ENCODE measurements at regions not wholly inside any gene's neighbourhood (a gene's known extent, or its start where the extent isn't known, plus 50 kb on each side); places are given as distances from the start of the nearest gene placed in this dataset.

GRCh38 chr12:75711271-75711670, 199.9 kb upstream of the KRR1 start:
- Histone ChIP-seq H3K4me3 (replicated peaks; ENCODE audit: insufficient read depth, low read length) (no peak overlapping the region), H3K27ac (replicated peaks) (no peak overlapping the region), H3K27me3 (ENCODE audit: insufficient read depth, poor library complexity, severe bottlenecking) (no peaks in the 10 kb centered on the region)
- no peak for TF ChIP-seq CTCF (IDR thresholded peaks at IDR 0.05; ENCODE audit: insufficient read depth, low read length)
- TF ChIP-seq GABPA (IDR thresholded peaks at IDR 0.05; ENCODE audit: low read depth) = no peak
- TF ChIP-seq SPI1 (IDR thresholded peaks at IDR 0.05; ENCODE audit: borderline replicate concordance, low read depth) = no peak
- no peak for TF ChIP-seq REST (IDR thresholded peaks at IDR 0.05; ENCODE audit: insufficient replicate concordance, low read depth)
- TF ChIP-seq POLR2AphosphoS5 (IDR thresholded peaks at IDR 0.05; ENCODE audit: low read depth) = no peak
- no peak for DNase-seq (ENCODE audit: low read depth in 1 of 2, low spot score in 1 of 2)

GRCh38 chr12:75710361-75711069, 199.1 kb upstream of the KRR1 start:
- TF ChIP-seq REST (IDR thresholded peaks at IDR 0.05; ENCODE audit: insufficient replicate concordance, low read depth) = no peak
- no peak for TF ChIP-seq SPI1 (IDR thresholded peaks at IDR 0.05; ENCODE audit: borderline replicate concordance, low read depth)
- TF ChIP-seq GABPA (IDR thresholded peaks at IDR 0.05; ENCODE audit: low read depth) = no peak
- no peak for TF ChIP-seq POLR2AphosphoS5 (IDR thresholded peaks at IDR 0.05; ENCODE audit: low read depth)
- TF ChIP-seq CTCF (IDR thresholded peaks at IDR 0.05; ENCODE audit: insufficient read depth, low read length) = no peak
- DNase-seq (ENCODE audit: low read depth in 1 of 2, low spot score in 1 of 2) = no peak
- Histone ChIP-seq H3K4me3 (replicated peaks; ENCODE audit: insufficient read depth, low read length) (no peak overlapping the region), H3K27ac (replicated peaks) (no peak overlapping the region), H3K27me3 (ENCODE audit: insufficient read depth, poor library complexity, severe bottlenecking) (no peaks in the 10 kb centered on the region)

GRCh38 chr12:75709503-75709902, 198.1 kb upstream of the KRR1 start:
- no peaks in the 10 kb centered on the region for H3K27me3 ChIP-seq (ENCODE audit: insufficient read depth, poor library complexity, severe bottlenecking)
- TF ChIP-seq POLR2AphosphoS5 (IDR thresholded peaks at IDR 0.05; ENCODE audit: low read depth) = no peak
- no peak for TF ChIP-seq REST (IDR thresholded peaks at IDR 0.05; ENCODE audit: insufficient replicate concordance, low read depth)
- TF ChIP-seq SPI1 (IDR thresholded peaks at IDR 0.05; ENCODE audit: borderline replicate concordance, low read depth) = no peak
- no peak for TF ChIP-seq GABPA (IDR thresholded peaks at IDR 0.05; ENCODE audit: low read depth)
- TF ChIP-seq CTCF (IDR thresholded peaks at IDR 0.05; ENCODE audit: insufficient read depth, low read length) = no peak
- DNase-seq (ENCODE audit: low read depth in 1 of 2, low spot score in 1 of 2) = no peak
- H3K27ac ChIP-seq (replicated peaks) = no peak overlapping the region
- no peak overlapping the region for H3K4me3 ChIP-seq (replicated peaks; ENCODE audit: insufficient read depth, low read length)
